NCI-H526 (cell line): ENCODE measurements at regions not wholly inside any gene's neighbourhood (a gene's known extent, or its start where the extent isn't known, plus 50 kb on each side); places are given as distances from the start of the nearest gene placed in this dataset.

ENCODE experiments used
- DNase-seq, 2 experiments: peaks; one replicate each; lab custom pipeline; 2025; lab: John Stamatoyannopoulos, UW

DNA sequence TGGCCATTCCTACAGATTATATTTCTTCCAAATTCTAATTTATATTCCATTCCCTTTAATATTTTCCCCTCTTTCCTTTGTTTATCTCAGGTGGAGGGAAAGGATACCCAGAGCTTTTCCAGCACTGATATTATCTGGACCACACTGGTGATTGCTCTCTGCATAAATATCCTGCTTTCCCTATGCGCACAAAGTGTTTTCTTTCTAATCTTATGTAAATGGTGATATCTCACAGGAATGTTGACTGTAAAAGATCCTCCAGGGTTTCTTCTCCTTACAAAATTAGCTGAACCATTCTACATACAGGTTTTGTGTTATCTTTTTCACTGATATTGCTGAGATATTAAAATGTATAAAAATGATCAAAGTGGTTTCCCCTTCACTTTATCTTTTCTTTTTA is 59.1 kb upstream of the GALNT13 start:
- DNase-seq: peak; percentile 4 to 6

DNA sequence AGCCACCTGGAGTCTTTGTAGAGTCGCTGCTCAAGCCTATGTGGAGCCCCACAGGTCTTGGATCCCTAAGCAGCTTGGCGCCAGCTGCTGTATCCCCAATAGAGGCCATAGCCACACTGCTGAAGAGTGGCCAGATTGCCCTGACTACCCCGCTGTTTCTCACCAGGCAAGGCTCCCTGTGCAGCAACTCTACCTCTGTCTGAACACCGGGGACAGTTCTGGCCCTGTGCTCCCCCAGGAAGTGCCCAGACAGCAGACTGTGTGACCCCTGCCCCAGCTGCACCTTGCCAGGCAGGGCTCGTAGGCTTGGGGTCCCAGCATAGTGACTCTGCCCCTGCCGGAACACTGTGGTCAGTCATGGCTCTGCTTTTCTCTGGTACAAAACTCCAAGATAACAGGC is 53.5 kb upstream of the GALNT13 start:
- DNase-seq: no peak

GRCh38 chr2:153819074-153819473 is 52.6 kb upstream of the GALNT13 start:
- no peak for DNase-seq

- DNase-seq: peak; percentile 5 to 20
These were observed 52.2 kb upstream of the GALNT13 start for GRCh38 chr2:153819501-153819900.
